Stimulated activated CD8-positive, alpha-beta memory T cell treated with anti-CD3 and anti-CD28 coated beads, Interleukin-4, amount 100 ng/mL, for 48 hours (primary cell): ENCODE measurements at regions not wholly inside any gene's neighbourhood (a gene's known extent, or its start where the extent isn't known, plus 50 kb on each side); places are given as distances from the start of the nearest gene placed in this dataset.

ENCODE experiments used
- DNase-seq: peaks from one replicate; pipeline ENCODE4 v3.0.0-alpha.2; 2020

GRCh38 chr2:219692521-219692920 is 65.1 kb downstream of the SLC4A3 start:
- no peak for DNase-seq

GRCh38 chr2:219695145-219695709 is 67.8 kb downstream of the SLC4A3 start:
- DNase-seq, result no peak

GRCh38 chr2:219697811-219698747 is 70.6 kb downstream of the SLC4A3 start:
- no peak for DNase-seq

- DNase-seq, result no peak
Observed at GRCh38 chr2:219698748-219699439, 71.5 kb downstream of the SLC4A3 start.

- no peak for DNase-seq
Observed at GRCh38 chr2:219699440-219699821, 72.0 kb downstream of the SLC4A3 start.

GRCh38 chr2:219701847-219702634 is 74.6 kb downstream of the SLC4A3 start:
- DNase-seq, result no peak

- no peak for DNase-seq
Observed at GRCh38 chr2:219702796-219703545, 75.5 kb downstream of the SLC4A3 start.

- no peak for DNase-seq
Observed at GRCh38 chr2:219704878-219705277, 77.4 kb downstream of the SLC4A3 start.

GRCh38 chr2:219706823-219707281 is 79.4 kb downstream of the SLC4A3 start:
- DNase-seq, result no peak

GRCh38 chr2:219707496-219708285 is 80.3 kb downstream of the SLC4A3 start:
- no peak for DNase-seq

GRCh38 chr2:219709331-219709761 is 81.9 kb downstream of the SLC4A3 start:
- DNase-seq, result no peak

GRCh38 chr2:219713110-219713509 is 85.7 kb downstream of the SLC4A3 start:
- DNase-seq, result no peak

- no peak for DNase-seq
Observed at GRCh38 chr2:219714681-219715400, 87.4 kb downstream of the SLC4A3 start.

GRCh38 chr2:219718066-219718465 is 90.6 kb downstream of the SLC4A3 start:
- no peak for DNase-seq

GRCh38 chr2:219719521-219719920 is 92.1 kb downstream of the SLC4A3 start:
- DNase-seq, result no peak

- DNase-seq, result no peak
Observed at GRCh38 chr2:219720956-219721355, 93.5 kb downstream of the SLC4A3 start.

GRCh38 chr2:219722276-219722879 is 94.9 kb downstream of the SLC4A3 start:
- DNase-seq, result no peak

GRCh38 chr2:219723311-219723710 is 95.9 kb downstream of the SLC4A3 start:
- no peak for DNase-seq

- no peak for DNase-seq
Observed at GRCh38 chr2:219724628-219725027, 97.2 kb downstream of the SLC4A3 start.

- DNase-seq, result no peak
Observed at GRCh38 chr2:219726916-219727315, 99.5 kb downstream of the SLC4A3 start.
